VCaP (cell line): ENCODE measurements at regions not wholly inside any gene's neighbourhood (a gene's known extent, or its start where the extent isn't known, plus 50 kb on each side); places are given as distances from the start of the nearest gene placed in this dataset.

Experiments
- H3K27ac ChIP-seq: fragments of 450-650 bp; 2 replicates; pipeline ENCODE4 v1.5.1; 2017
- CTCF ChIP-seq: fragments of 450-650 bp; conservative IDR thresholded peaks from 2 replicates; pipeline ENCODE4 v1.5.1; 2017; ENCODE audit warnings: mild to moderate bottlenecking, moderate library complexity

DNA sequence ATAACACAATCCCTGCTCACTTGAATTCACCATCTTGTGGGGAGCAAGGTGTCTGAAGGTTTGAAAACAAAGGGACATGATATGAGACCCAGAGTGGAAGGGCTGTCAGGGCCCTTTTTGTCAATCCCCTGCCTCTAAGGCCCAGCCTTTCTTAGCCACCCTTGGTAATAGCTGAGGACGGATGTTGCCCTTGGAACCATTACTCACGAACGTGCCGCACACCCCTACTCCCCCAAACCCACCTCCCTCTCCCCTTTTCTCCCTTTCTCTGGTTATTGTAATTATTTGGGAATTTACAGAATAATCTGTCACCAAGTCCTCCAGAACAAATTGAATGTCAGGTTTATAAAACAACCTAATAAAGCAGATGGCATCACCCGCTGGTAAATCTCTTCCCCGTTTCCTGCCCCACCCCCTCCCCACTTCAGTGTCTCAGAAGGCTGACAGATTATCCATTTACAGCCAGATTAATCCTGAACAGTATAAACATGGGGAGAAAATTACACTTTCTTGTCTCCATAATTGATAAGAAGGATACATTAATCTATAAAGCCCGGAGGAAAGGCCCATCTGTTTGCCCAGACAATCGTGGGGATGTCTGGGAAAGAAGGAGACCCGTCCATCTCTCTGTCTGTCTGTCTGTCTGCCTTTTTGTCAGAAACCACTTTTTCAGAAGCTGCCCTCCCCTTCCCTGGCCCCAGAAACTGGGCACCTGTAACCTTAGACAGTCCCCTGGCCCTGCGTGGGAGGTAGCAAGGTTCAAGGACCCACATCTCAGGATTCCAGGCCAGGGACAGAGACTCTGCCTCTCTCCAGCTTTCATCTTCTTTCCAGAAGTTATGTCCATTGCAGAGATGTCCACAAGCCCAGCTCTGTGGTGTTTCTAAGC, 60.6 kb upstream of the CD34 start:
- TF ChIP-seq CTCF = no peak
- H3K27ac ChIP-seq = no peak overlapping the region

DNA sequence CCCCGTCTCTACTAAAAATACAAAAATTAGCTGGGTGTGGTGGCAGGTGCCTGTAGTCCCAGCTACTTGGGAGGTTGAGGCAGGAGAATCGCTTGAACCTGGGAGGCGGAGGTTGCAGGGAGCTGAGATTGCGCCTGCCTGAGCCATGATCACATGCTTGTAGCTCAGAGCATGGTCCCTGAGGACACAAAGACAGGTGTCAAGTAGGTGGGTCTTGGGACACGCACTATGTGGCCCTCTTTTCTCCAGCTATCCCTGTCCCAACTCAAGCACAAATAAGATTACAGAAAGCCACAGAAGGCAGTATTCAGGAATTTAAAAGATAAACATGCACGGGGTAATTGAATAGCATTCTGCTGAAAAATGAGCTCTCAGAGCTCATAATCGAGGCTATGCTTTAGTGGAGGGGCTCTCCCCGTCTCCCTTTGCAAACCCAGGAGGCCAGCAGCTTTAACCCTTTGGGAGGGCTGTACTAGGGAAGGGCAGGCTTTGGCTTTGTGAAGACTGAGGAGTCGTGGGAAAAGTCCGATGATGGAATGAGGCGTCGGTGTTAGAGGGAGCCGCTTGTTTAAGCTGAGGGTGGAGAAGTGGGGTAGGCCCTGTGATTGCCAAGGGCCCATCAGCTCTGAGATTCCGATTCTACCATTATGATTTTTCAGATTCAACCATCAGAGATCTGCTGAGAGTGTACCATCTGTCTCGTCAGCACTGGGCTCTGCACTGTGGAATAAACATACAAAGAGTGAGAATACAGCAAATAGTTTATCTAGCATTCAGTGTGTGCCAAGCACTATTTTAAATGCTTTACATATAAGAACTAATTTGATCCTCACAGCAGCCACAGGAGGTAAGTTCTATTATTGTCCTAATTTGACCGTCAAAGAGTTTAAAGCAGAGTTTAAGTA, 59.7 kb upstream of the CD34 start:
- H3K27ac ChIP-seq = no peak overlapping the region
- no peak for TF ChIP-seq CTCF

- TF ChIP-seq CTCF = no peak
- H3K27ac ChIP-seq = no peak overlapping the region
Observed at GRCh38 chr1:207969528-207969927, 58.6 kb upstream of the CD34 start.

DNA sequence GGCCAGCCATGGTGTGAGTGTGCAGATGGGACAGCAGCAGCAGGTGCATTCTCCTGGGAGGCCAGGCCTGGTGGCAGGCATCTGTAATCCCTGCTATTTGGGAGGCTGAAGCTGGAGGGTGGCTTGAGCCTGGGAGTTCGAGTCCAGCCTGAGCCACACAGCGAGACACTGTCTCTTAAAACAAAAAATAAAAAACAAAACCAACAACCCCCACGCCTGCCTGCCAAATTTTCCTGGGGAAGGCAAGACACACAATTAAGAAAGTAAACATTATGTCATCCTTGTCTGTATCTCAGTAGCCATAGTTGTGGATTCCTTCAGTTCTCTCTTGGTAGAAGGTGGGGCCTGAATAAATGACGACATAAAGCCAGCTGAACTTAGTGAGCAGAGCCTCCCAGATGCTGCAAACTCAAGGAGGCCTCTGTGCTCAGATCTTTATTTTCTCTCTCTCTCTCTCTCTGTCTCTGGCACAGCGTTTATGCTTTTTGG, 57.6 kb upstream of the CD34 start:
- TF ChIP-seq CTCF = no peak
- H3K27ac ChIP-seq = peak overlapping the region; percentile 19; the same call in 1 of the 2 replicates

DNA sequence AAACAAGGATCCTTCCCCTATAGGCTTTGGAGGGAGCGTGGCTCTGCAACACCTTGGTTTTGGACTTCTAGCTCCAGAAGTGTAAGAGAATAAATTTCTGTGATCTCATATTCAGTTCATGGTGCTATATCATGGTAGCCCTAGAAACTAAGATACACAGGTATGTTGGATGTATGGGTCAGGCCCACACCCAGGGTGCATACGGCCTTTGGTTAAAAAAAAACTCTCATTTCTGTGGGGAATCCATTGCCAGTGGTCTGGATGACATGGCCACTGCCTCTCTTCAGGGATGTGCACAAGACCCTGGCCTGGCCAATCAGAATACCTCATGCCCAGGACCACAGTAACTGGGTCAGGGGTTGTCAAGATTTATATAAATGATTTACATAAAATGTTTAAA, 56.8 kb upstream of the CD34 start:
- no peak for TF ChIP-seq CTCF
- H3K27ac ChIP-seq = no peak overlapping the region

GRCh38 chr1:207966521-207966920, 55.6 kb upstream of the CD34 start:
- H3K27ac ChIP-seq = no peak overlapping the region
- TF ChIP-seq CTCF = no peak
